ENCODE measurements at regions not wholly inside any gene's neighbourhood (a gene's known extent, or its start where the extent isn't known, plus 50 kb on each side); places are given as distances from the start of the nearest gene placed in this dataset.

DNA sequence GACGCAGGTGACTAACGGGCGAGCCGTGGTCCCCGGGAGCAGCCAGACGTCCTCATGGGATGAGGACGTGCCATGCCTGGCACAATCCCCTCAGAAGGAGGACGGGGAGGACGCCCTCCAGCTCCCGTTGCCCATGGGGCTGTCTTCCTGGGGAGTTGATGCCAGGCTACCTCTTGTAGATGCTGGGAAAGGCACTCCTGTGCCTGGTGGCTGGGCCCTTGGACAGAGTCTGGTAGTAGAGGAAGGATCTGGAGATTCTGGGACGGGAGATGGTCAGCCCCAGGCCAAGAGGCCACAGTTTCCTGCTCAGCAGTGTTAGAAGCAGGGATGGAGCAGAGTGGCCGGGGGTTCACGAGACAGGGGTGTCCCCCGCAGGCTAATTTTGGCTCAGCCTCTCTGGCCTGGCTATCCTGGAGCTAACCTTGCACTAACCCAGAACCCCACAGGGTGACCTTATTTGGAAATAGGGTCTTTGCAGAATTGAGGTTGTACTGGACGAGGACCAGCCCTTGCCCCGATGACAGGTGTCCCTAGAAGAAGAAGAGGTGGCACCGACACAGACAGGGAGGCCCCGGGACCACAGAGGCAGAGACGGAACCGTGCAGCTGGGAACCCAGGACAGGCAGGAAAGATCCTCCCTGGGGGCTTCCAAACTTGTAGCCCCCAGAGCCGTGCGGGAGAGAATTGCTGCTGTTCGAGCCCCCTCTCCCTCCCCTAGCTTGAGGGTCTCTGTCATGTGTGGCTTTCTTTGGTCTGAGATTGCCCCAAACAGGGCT is 50.1 kb upstream of the ADRA2C start:
- TF ChIP-seq POLR2AphosphoS5 (IDR thresholded peaks at IDR 0.05; ENCODE audit: insufficient read depth, low read depth, low read length): no peak
- no peak for TF ChIP-seq FOS (IDR thresholded peaks at IDR 0.05; ENCODE audit: borderline replicate concordance, insufficient read depth, low read length)
- TF ChIP-seq, protein P1, sequence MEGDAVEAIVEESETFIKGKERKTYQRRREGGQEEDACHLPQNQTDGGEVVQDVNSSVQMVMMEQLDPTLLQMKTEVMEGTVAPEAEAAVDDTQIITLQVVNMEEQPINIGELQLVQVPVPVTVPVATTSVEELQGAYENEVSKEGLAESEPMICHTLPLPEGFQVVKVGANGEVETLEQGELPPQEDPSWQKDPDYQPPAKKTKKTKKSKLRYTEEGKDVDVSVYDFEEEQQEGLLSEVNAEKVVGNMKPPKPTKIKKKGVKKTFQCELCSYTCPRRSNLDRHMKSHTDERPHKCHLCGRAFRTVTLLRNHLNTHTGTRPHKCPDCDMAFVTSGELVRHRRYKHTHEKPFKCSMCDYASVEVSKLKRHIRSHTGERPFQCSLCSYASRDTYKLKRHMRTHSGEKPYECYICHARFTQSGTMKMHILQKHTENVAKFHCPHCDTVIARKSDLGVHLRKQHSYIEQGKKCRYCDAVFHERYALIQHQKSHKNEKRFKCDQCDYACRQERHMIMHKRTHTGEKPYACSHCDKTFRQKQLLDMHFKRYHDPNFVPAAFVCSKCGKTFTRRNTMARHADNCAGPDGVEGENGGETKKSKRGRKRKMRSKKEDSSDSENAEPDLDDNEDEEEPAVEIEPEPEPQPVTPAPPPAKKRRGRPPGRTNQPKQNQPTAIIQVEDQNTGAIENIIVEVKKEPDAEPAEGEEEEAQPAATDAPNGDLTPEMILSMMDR (IDR thresholded peaks at IDR 0.05; ENCODE audit: extremely low read depth in 1 of 2, insufficient read depth in 1 of 2, low read depth in 1 of 2, low read length in 2 of 2): no peak
- TF ChIP-seq GATA2 (IDR thresholded peaks at IDR 0.05; ENCODE audit: insufficient read depth, insufficient read length, low read depth, low read length): no peak
- no peak for TF ChIP-seq POLR2A (IDR thresholded peaks at IDR 0.05; ENCODE audit: low read depth, low read length)
- TF ChIP-seq MYC (IDR thresholded peaks at IDR 0.05; ENCODE audit: low read depth, low read length): no peak

All from endothelial cell of umbilical vein (primary cell).